HL-60 (cell line): ENCODE measurements at regions not wholly inside any gene's neighbourhood (a gene's known extent, or its start where the extent isn't known, plus 50 kb on each side); places are given as distances from the start of the nearest gene placed in this dataset.
A peak's percentile ranks its signal among the peaks of the same experiment; 100 is the strongest.
"Not testable (repeated sequence)": the region's sequence is repeated elsewhere in the genome, so short reads cannot be mapped to it uniquely, and the experiment has no call there.

Experiments used
- DNase-seq, 2 experiments: peaks; one replicate each; pipeline ENCODE4 v3.0.0-alpha.2; 2010 to 2020; ENCODE audit warnings: low read depth in 1 of 2, low spot score in 1 of 2
- H3K27ac ChIP-seq: fragments of 250-450 bp; sonication (Bioruptor Pico); replicated peaks from 2 replicates; pipeline ENCODE4 v1.5.1; 2020; ENCODE audit warnings: mild to moderate bottlenecking, moderate library complexity
- H3K27me3 ChIP-seq: fragments of 250-450 bp; sonication (Bioruptor Pico); 2 replicates; pipeline ENCODE4 v1.5.1; 2021; ENCODE audit warnings: mild to moderate bottlenecking, moderate library complexity; ENCODE audit not compliant: insufficient read depth, poor library complexity, severe bottlenecking
- H3K4me3 ChIP-seq: replicated peaks from 2 replicates; pipeline ENCODE4 v1.5.1; 2011; ENCODE audit warnings: mild to moderate bottlenecking, control low read depth, low read length; ENCODE audit not compliant: insufficient read depth
- GABPA ChIP-seq: IDR thresholded peaks from 2 replicates; pipeline ENCODE4 v1.6.1; 2012; ENCODE audit warnings: low read depth
- POLR2AphosphoS5 ChIP-seq: IDR thresholded peaks from 2 replicates; pipeline ENCODE4 v1.6.1; 2012; ENCODE audit warnings: low read depth
- SPI1 ChIP-seq: IDR thresholded peaks from 2 replicates; pipeline ENCODE4 v1.6.1; 2012; ENCODE audit warnings: low read depth, mild to moderate bottlenecking, borderline replicate concordance
- TF ChIP-seq, protein P1 (sequence below): IDR thresholded peaks from one replicate; pipeline ENCODE4 v1.5.1; 2011; ENCODE audit warnings: low read length, control low read depth, inconsistent platforms; ENCODE audit not compliant: insufficient read depth
- TF ChIP-seq, protein P2 (sequence below): IDR thresholded peaks from 2 replicates; pipeline ENCODE4 v1.6.1; 2012; ENCODE audit warnings: low read depth; ENCODE audit not compliant: insufficient replicate concordance

DNA sequence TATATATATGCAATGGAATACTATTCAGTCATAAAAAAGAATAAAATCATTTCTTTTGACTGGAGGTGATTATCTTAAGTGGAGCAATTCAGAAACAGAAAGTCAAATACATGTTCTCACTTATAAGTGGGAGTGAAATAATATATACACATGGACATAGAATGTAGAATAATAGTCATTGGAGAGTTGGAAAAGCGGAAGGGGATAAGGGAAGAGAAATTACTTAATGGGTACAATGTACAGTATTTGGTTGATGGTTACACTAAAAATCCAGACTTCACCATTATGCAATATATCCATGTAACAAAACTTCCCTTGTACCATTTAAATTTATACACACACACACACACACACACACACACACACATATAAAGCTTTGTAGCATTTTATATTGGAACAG lies 84.3 kb downstream of the RAP2B start:
- DNase-seq = no peak
- Histone ChIP-seq H3K4me3 (no peak overlapping the region), H3K27ac (no peak overlapping the region), H3K27me3 (no peaks in the 10 kb centered on the region)
- TF ChIP-seq SPI1 (no peak), GABPA (no peak), POLR2AphosphoS5 (no peak)
- TF ChIP-seq, protein P1, sequence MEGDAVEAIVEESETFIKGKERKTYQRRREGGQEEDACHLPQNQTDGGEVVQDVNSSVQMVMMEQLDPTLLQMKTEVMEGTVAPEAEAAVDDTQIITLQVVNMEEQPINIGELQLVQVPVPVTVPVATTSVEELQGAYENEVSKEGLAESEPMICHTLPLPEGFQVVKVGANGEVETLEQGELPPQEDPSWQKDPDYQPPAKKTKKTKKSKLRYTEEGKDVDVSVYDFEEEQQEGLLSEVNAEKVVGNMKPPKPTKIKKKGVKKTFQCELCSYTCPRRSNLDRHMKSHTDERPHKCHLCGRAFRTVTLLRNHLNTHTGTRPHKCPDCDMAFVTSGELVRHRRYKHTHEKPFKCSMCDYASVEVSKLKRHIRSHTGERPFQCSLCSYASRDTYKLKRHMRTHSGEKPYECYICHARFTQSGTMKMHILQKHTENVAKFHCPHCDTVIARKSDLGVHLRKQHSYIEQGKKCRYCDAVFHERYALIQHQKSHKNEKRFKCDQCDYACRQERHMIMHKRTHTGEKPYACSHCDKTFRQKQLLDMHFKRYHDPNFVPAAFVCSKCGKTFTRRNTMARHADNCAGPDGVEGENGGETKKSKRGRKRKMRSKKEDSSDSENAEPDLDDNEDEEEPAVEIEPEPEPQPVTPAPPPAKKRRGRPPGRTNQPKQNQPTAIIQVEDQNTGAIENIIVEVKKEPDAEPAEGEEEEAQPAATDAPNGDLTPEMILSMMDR = no peak
- TF ChIP-seq, protein P2, sequence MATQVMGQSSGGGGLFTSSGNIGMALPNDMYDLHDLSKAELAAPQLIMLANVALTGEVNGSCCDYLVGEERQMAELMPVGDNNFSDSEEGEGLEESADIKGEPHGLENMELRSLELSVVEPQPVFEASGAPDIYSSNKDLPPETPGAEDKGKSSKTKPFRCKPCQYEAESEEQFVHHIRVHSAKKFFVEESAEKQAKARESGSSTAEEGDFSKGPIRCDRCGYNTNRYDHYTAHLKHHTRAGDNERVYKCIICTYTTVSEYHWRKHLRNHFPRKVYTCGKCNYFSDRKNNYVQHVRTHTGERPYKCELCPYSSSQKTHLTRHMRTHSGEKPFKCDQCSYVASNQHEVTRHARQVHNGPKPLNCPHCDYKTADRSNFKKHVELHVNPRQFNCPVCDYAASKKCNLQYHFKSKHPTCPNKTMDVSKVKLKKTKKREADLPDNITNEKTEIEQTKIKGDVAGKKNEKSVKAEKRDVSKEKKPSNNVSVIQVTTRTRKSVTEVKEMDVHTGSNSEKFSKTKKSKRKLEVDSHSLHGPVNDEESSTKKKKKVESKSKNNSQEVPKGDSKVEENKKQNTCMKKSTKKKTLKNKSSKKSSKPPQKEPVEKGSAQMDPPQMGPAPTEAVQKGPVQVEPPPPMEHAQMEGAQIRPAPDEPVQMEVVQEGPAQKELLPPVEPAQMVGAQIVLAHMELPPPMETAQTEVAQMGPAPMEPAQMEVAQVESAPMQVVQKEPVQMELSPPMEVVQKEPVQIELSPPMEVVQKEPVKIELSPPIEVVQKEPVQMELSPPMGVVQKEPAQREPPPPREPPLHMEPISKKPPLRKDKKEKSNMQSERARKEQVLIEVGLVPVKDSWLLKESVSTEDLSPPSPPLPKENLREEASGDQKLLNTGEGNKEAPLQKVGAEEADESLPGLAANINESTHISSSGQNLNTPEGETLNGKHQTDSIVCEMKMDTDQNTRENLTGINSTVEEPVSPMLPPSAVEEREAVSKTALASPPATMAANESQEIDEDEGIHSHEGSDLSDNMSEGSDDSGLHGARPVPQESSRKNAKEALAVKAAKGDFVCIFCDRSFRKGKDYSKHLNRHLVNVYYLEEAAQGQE = no peak

DNA sequence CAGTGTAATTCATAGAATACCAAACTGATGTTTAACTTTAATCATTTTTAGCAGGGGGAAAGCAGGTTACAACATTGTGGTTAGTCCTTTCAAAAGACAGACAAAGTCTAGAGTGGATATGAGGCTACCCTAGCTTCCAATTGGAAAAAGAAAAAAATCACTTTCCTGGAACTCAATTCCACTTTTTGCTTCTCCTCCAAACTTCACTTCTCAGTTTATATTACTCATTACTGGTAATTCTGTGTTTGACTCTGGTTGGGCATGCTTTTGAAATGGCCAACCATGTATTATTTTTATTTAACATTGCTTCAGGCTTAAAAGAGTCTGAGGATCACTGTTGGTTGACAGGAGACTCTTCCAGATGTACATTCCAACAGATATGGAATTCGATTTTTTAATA lies 84.8 kb downstream of the RAP2B start:
- Histone ChIP-seq H3K27me3 (no peaks in the 10 kb centered on the region), H3K4me3 (no peak overlapping the region), H3K27ac (no peak overlapping the region)
- TF ChIP-seq POLR2AphosphoS5 = no peak
- DNase-seq = no peak

DNA sequence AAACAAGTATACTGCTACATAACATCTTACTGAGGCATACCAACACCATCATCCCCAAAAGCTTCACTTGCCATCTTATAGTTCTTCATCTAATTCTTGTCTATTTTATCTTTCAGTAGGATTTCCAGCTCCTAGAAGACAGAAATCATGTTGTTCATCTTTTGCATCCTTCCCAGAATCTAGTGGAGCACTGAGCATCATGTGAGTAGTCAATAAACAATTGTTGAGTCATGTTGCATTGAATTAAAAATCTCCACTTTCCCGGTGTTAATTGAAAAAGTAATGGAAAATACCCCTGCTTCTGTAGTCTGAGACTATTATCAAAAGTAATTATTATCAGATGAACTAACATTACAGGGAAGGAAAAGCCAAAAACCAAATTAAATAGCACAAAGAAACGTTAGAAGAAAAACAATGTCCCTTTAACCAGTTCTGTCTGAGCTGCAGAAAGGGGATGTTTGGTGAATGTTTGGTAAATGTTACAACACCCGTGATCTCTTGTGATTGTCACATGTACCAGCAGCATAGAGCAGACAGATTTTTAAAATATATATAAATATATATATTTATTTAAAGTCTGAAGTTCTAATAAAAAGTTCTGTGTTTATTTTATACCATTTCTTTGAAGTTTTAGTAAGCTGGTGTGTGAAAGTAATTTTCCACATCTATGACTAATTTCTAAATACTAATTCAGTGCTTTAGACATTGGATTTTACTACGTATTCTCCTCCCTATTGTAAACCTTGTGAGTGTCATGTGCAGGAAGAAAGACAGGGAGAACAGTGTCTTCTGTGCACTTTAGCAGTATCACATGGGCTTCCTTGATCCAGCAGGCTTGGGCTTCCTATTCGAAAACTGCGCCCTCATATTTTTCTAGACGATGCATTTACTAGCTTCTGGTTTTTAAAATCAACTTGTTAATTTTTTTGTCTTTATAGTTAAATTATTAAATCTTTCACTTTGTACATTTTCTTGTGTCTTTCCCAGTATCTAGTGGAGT lies 85.6 kb downstream of the RAP2B start:
- Histone ChIP-seq H3K4me3 (no peak overlapping the region), H3K27me3 (no peaks in the 10 kb centered on the region), H3K27ac (peak overlapping the region; percentile 37)
- no peak for TF ChIP-seq POLR2AphosphoS5
- TF ChIP-seq, protein P1 = no peak
- no peak for TF ChIP-seq GABPA
- TF ChIP-seq, protein P2 = no peak
- TF ChIP-seq SPI1 = no peak
- DNase-seq = peak in 1 of 2 experiments; percentile 36

GRCh38 chr3:153248835-153249234 lies 86.8 kb downstream of the RAP2B start:
- not testable (repeated sequence) for DNase-seq, H3K27me3 ChIP-seq, H3K27ac ChIP-seq, H3K4me3 ChIP-seq

GRCh38 chr3:153249906-153250305 lies 87.9 kb downstream of the RAP2B start:
- TF ChIP-seq SPI1 (no peak), POLR2AphosphoS5 (no peak), GABPA (no peak)
- TF ChIP-seq, protein P2 = no peak
- TF ChIP-seq, protein P1 = no peak
- Histone ChIP-seq H3K27ac (no peak overlapping the region), H3K27me3 (no peaks in the 10 kb centered on the region), H3K4me3 (no peak overlapping the region)
- no peak for DNase-seq
